ENCODE measurements at regions not wholly inside any gene's neighbourhood (a gene's known extent, or its start where the extent isn't known, plus 50 kb on each side); places are given as distances from the start of the nearest gene placed in this dataset.

GRCh38 chr10:78448994-78449418, 415.3 kb downstream of the RPS24 start:
- TF ChIP-seq EZH2 (IDR thresholded peaks at IDR 0.05; ENCODE audit: low read depth) (no peak), CTCF (conservative IDR thresholded peaks at IDR 0.05) (no peak)
- Histone ChIP-seq H4K20me1 (ENCODE audit: insufficient read depth) (no peaks in the 10 kb centered on the region), H2AFZ (no peak overlapping the region), H3K36me3 (ENCODE audit: low read depth) (no peaks in the 10 kb centered on the region), H3K9me2 (ENCODE audit: insufficient read depth) (no peaks in the 10 kb centered on the region), H3K27me3 (ENCODE audit: insufficient read depth, low read depth) (peaks cover 22% of the 10 kb centered on the region), H3K27ac (no peak overlapping the region), H3K4me2 (no peak overlapping the region), H3K9me3 (ENCODE audit: insufficient read depth, low read depth) (no peaks in the 10 kb centered on the region), H3K4me1 (replicated peaks; ENCODE audit: insufficient read depth) (no peaks in the 10 kb centered on the region), H3K79me2 (ENCODE audit: low read depth) (no peaks in the 10 kb centered on the region), H3K4me3 (no peak overlapping the region), H3F3A (ENCODE audit: insufficient read depth, low read depth) (no peaks in the 10 kb centered on the region)
- ChIA-PET CTCF (no interaction called here), POLR2A (ENCODE audit: unreplicated experiment) (no interaction called here)
- BruUV-seq (replicated peaks), result no TSS peak
- no peak for DNase-seq
- intact Hi-C loops (cut with micrococcal nuclease; ENCODE audit: unreplicated experiment), result no loop called here

- no peaks in the 10 kb centered on the region for H3K9me3 ChIP-seq (ENCODE audit: insufficient read depth, low read depth)
- TF ChIP-seq CTCF (conservative IDR thresholded peaks at IDR 0.05) (no peak), EZH2 (IDR thresholded peaks at IDR 0.05; ENCODE audit: low read depth) (no peak)
- POLR2A ChIA-PET (ENCODE audit: unreplicated experiment), result no interaction called here
Measured at GRCh38 chr10:78449554-78449953, 415.9 kb downstream of the RPS24 start.

GRCh38 chr10:78450239-78450638, 416.6 kb downstream of the RPS24 start:
- intact Hi-C loops (cut with micrococcal nuclease; ENCODE audit: unreplicated experiment), result no loop called here
- H3K4me1 ChIP-seq (replicated peaks; ENCODE audit: insufficient read depth), result no peaks in the 10 kb centered on the region
- H3K4me3 ChIP-seq, result no peak overlapping the region
- no peak overlapping the region for H3K27ac ChIP-seq
- POLR2A ChIA-PET (ENCODE audit: unreplicated experiment), result no interaction called here
- H3K9me2 ChIP-seq (ENCODE audit: insufficient read depth), result no peaks in the 10 kb centered on the region
- no peaks in the 10 kb centered on the region for H3F3A ChIP-seq (ENCODE audit: insufficient read depth, low read depth)
- no peaks in the 10 kb centered on the region for H3K36me3 ChIP-seq (ENCODE audit: low read depth)
- no peaks in the 10 kb centered on the region for H3K79me2 ChIP-seq (ENCODE audit: low read depth)
- DNase-seq, result no peak
- H2AFZ ChIP-seq, result no peak overlapping the region
- no peak overlapping the region for H3K4me2 ChIP-seq
- TF ChIP-seq EZH2 (IDR thresholded peaks at IDR 0.05; ENCODE audit: low read depth), result no peak
- TF ChIP-seq CTCF (conservative IDR thresholded peaks at IDR 0.05), result no peak
- H4K20me1 ChIP-seq (ENCODE audit: insufficient read depth), result no peaks in the 10 kb centered on the region
- CTCF ChIA-PET, result no interaction called here
- H3K27me3 ChIP-seq (ENCODE audit: insufficient read depth, low read depth), result peaks cover 22% of the 10 kb centered on the region
- H3K9me3 ChIP-seq (ENCODE audit: insufficient read depth, low read depth), result no peaks in the 10 kb centered on the region
- no TSS peak for BruUV-seq (replicated peaks)

More at GRCh38 chr10:78449554-78449953, 415.9 kb downstream of the RPS24 start:
- no TSS peak for BruUV-seq (replicated peaks)
- Histone ChIP-seq H3K4me2 (no peak overlapping the region), H3F3A (ENCODE audit: insufficient read depth, low read depth) (no peaks in the 10 kb centered on the region), H3K9me2 (ENCODE audit: insufficient read depth) (no peaks in the 10 kb centered on the region), H2AFZ (no peak overlapping the region), H3K27me3 (ENCODE audit: insufficient read depth, low read depth) (peaks cover 22% of the 10 kb centered on the region), H3K36me3 (ENCODE audit: low read depth) (no peaks in the 10 kb centered on the region), H3K79me2 (ENCODE audit: low read depth) (no peaks in the 10 kb centered on the region), H4K20me1 (ENCODE audit: insufficient read depth) (no peaks in the 10 kb centered on the region), H3K27ac (no peak overlapping the region), H3K4me3 (no peak overlapping the region), H3K4me1 (replicated peaks; ENCODE audit: insufficient read depth) (no peaks in the 10 kb centered on the region)
- DNase-seq, result no peak
- intact Hi-C loops (cut with micrococcal nuclease; ENCODE audit: unreplicated experiment), result no loop called here
- CTCF ChIA-PET, result no interaction called here

Data from PC-9 (cell line).